ENCODE measurements at regions not wholly inside any gene's neighbourhood (a gene's known extent, or its start where the extent isn't known, plus 50 kb on each side); places are given as distances from the start of the nearest gene placed in this dataset.

- no peak for DNase-seq (ENCODE audit: low read depth)
Measured at GRCh38 chr1:170864876-170865538, 70.3 kb upstream of the MROH9 start.

GRCh38 chr1:170866646-170867045 is 68.7 kb upstream of the MROH9 start:
- no peak for DNase-seq (ENCODE audit: low read depth)

GRCh38 chr1:170871868-170872267 is 63.5 kb upstream of the MROH9 start:
- no peak for DNase-seq (ENCODE audit: low read depth)

GRCh38 chr1:170872663-170873062 is 62.7 kb upstream of the MROH9 start:
- no peak for DNase-seq (ENCODE audit: low read depth)

DNA sequence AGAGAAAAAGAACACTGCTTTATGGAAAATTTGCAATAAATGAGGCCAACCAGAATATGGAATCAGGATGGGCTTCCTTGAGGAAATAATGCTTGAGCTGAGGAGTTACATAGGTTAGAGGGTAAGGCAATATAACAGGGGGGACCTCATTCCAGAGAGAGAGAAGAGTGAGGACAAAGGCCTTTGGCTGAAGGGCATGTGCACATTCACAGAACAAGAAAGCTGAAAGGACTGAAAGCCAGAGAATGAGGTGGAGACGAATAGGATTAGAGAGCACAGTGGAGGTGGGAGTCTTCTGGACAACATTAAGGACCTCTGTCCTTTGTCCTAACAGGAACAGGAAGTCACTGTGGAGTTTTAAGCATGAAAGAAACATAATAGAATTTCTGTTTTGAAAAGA is 60.7 kb upstream of the MROH9 start:
- DNase-seq (ENCODE audit: low read depth) = no peak

GRCh38 chr1:170881268-170882265 is 53.8 kb upstream of the MROH9 start:
- peak; percentile 57 for DNase-seq (ENCODE audit: low read depth)

Measured in fibroblast of the conjunctiva (primary cell).